PC-3 (cell line): ENCODE measurements at regions not wholly inside any gene's neighbourhood (a gene's known extent, or its start where the extent isn't known, plus 50 kb on each side); places are given as distances from the start of the nearest gene placed in this dataset.

Experiments
- EZH2phosphoT487 ChIP-seq: fragments of 300-600 bp; sonication (generic); IDR thresholded peaks from 2 replicates; pipeline ENCODE4 v1.6.1; 2018; ENCODE audit warnings: mild to moderate bottlenecking, antibody characterized with exemption, low read length, borderline replicate concordance
- TF ChIP-seq, protein P1 (sequence below): fragments of 300-600 bp; sonication (generic); conservative IDR thresholded peaks from 2 replicates; pipeline ENCODE4 v1.5.1; 2017; ENCODE audit warnings: antibody characterized with exemption, low read depth, mild to moderate bottlenecking, low read length

GRCh38 chr10:43980715-43981114 lies 332.0 kb upstream of the ZNF32 start:
- TF ChIP-seq, protein P1, sequence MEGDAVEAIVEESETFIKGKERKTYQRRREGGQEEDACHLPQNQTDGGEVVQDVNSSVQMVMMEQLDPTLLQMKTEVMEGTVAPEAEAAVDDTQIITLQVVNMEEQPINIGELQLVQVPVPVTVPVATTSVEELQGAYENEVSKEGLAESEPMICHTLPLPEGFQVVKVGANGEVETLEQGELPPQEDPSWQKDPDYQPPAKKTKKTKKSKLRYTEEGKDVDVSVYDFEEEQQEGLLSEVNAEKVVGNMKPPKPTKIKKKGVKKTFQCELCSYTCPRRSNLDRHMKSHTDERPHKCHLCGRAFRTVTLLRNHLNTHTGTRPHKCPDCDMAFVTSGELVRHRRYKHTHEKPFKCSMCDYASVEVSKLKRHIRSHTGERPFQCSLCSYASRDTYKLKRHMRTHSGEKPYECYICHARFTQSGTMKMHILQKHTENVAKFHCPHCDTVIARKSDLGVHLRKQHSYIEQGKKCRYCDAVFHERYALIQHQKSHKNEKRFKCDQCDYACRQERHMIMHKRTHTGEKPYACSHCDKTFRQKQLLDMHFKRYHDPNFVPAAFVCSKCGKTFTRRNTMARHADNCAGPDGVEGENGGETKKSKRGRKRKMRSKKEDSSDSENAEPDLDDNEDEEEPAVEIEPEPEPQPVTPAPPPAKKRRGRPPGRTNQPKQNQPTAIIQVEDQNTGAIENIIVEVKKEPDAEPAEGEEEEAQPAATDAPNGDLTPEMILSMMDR: no peak
- TF ChIP-seq EZH2phosphoT487: no peak
